ENCODE measurements at regions not wholly inside any gene's neighbourhood (a gene's known extent, or its start where the extent isn't known, plus 50 kb on each side); places are given as distances from the start of the nearest gene placed in this dataset.

- Histone ChIP-seq H3K27ac (ENCODE audit: low read length) (no peak overlapping the region), H3K4me1 (ENCODE audit: control insufficient read depth, insufficient read depth, low read length) (no peaks in the 10 kb centered on the region), H3K9me3 (ENCODE audit: control insufficient read depth, insufficient read depth, low read depth, low read length) (no peaks in the 10 kb centered on the region), H3K4me3 (ENCODE audit: low read depth in 2 of 2, low read length in 2 of 2) (no peak overlapping the region), H3K36me3 (ENCODE audit: control insufficient read depth, insufficient read depth, low read length) (no peaks in the 10 kb centered on the region), H3K27me3 (ENCODE audit: control insufficient read depth, insufficient read depth, low read length) (no peaks in the 10 kb centered on the region)
- ATAC-seq, result no peak
- intact Hi-C loops (cut with micrococcal nuclease; ENCODE audit: unreplicated experiment), result no loop called here
- DNase-seq (ENCODE audit: low read depth, low spot score), result no peak
- BruUV-seq (replicated peaks), result no TSS peak
- CTCF ChIA-PET, result no interaction called here
- in situ Hi-C loops (cut with HindIII; ENCODE audit: low pct_unique_long_range_greater_than_20kb, low sequenced_read_pairs), result no loop called here
- TF ChIP-seq POLR2AphosphoS5 (IDR thresholded peaks at IDR 0.05; ENCODE audit: low read depth, low read length) (no peak), TCF7L2 (IDR thresholded peaks at IDR 0.05; ENCODE audit: low read depth, low read length) (no peak), SIN3A (IDR thresholded peaks at IDR 0.05; ENCODE audit: borderline replicate concordance, insufficient read depth, low read depth, low read length) (no peak), REST (IDR thresholded peaks at IDR 0.05; ENCODE audit: insufficient read depth in 1 of 2, low read depth in 2 of 2, low read length in 1 of 2) (no peak)
- TF ChIP-seq, protein P1, sequence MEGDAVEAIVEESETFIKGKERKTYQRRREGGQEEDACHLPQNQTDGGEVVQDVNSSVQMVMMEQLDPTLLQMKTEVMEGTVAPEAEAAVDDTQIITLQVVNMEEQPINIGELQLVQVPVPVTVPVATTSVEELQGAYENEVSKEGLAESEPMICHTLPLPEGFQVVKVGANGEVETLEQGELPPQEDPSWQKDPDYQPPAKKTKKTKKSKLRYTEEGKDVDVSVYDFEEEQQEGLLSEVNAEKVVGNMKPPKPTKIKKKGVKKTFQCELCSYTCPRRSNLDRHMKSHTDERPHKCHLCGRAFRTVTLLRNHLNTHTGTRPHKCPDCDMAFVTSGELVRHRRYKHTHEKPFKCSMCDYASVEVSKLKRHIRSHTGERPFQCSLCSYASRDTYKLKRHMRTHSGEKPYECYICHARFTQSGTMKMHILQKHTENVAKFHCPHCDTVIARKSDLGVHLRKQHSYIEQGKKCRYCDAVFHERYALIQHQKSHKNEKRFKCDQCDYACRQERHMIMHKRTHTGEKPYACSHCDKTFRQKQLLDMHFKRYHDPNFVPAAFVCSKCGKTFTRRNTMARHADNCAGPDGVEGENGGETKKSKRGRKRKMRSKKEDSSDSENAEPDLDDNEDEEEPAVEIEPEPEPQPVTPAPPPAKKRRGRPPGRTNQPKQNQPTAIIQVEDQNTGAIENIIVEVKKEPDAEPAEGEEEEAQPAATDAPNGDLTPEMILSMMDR (IDR thresholded peaks at IDR 0.05), result no peak
- POLR2A ChIA-PET, result no interaction called here
Measured at GRCh38 chr20:6942266-6942665, 174.8 kb downstream of the BMP2 start.

DNA sequence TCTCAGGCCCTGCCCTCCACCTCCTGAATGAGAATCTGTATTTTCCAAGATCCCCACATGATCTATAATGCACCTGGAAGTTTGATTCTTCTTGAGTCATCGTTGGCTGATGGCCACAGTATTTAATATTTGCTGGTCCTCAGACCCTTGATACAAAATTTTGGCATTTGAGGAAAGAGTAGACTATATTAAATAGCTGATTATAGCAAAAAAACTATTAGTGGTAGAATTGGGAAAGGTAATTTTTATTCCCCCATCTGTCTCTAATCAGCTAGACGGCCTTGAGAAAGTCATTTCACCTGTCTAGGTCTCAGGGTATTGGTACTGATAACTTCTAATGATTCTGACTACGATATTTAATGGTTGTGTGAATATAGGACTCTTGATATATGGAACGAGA is 176.8 kb downstream of the BMP2 start:
- Histone ChIP-seq H3K27me3 (ENCODE audit: control insufficient read depth, insufficient read depth, low read length) (no peaks in the 10 kb centered on the region), H3K4me3 (ENCODE audit: low read depth in 2 of 2, low read length in 2 of 2) (no peak overlapping the region), H3K27ac (ENCODE audit: low read length) (no peak overlapping the region), H3K9me3 (ENCODE audit: control insufficient read depth, insufficient read depth, low read depth, low read length) (no peaks in the 10 kb centered on the region; the same call in 1 of the 2 replicates), H3K4me1 (ENCODE audit: control insufficient read depth, insufficient read depth, low read length) (no peaks in the 10 kb centered on the region), H3K36me3 (ENCODE audit: control insufficient read depth, insufficient read depth, low read length) (no peaks in the 10 kb centered on the region)
- TF ChIP-seq POLR2AphosphoS5 (IDR thresholded peaks at IDR 0.05; ENCODE audit: low read depth, low read length), result no peak
- TF ChIP-seq, protein P1 (IDR thresholded peaks at IDR 0.05), result no peak
- no peak for TF ChIP-seq SIN3A (IDR thresholded peaks at IDR 0.05; ENCODE audit: borderline replicate concordance, insufficient read depth, low read depth, low read length)
- TF ChIP-seq REST (IDR thresholded peaks at IDR 0.05; ENCODE audit: insufficient read depth in 1 of 2, low read depth in 2 of 2, low read length in 1 of 2), result no peak
- TF ChIP-seq TCF7L2 (IDR thresholded peaks at IDR 0.05; ENCODE audit: low read depth, low read length), result no peak
- ATAC-seq, result no peak
- no TSS peak for BruUV-seq (replicated peaks)
- no peak for DNase-seq (ENCODE audit: low read depth, low spot score)
- ChIA-PET POLR2A (no interaction called here), CTCF (no interaction called here)
- in situ Hi-C loops (cut with HindIII; ENCODE audit: low pct_unique_long_range_greater_than_20kb, low sequenced_read_pairs), result no loop called here
- intact Hi-C loops (cut with micrococcal nuclease; ENCODE audit: unreplicated experiment), result no loop called here

Measured in Panc1 (cell line).